ENCODE measurements at regions not wholly inside any gene's neighbourhood (a gene's known extent, or its start where the extent isn't known, plus 50 kb on each side); places are given as distances from the start of the nearest gene placed in this dataset.

- Histone ChIP-seq H3K9me3 (ENCODE audit: low read length) (no peaks in the 10 kb centered on the region), H3K4me1 (ENCODE audit: insufficient read depth, low read length, poor library complexity, severe bottlenecking) (no peaks in the 10 kb centered on the region), H2AFZ (ENCODE audit: low read length) (no peak overlapping the region), H3K27ac (ENCODE audit: low read depth, low read length, poor library complexity, severe bottlenecking) (no peak overlapping the region), H3K79me2 (ENCODE audit: insufficient read depth, low read depth, low read length) (no peaks in the 10 kb centered on the region), H4K20me1 (ENCODE audit: insufficient read depth, low read length) (no peaks in the 10 kb centered on the region), H3K4me2 (ENCODE audit: low read length) (no peak overlapping the region), H3K4me3 (ENCODE audit: low read depth, low read length, poor library complexity, severe bottlenecking) (no peak overlapping the region), H3K36me3 (ENCODE audit: insufficient read depth, low read length) (no peaks in the 10 kb centered on the region), H3K9me2 (ENCODE audit: insufficient read depth, low read length) (no peaks in the 10 kb centered on the region)
- POLR2A ChIA-PET: no interaction called here
- TF ChIP-seq EZH2phosphoT487 (IDR thresholded peaks at IDR 0.05; ENCODE audit: borderline replicate concordance, low read depth, low read length): no peak
- no peak for TF ChIP-seq CTCF (conservative IDR thresholded peaks at IDR 0.05; ENCODE audit: low read length)
- CTCF ChIA-PET (ENCODE audit: unreplicated experiment): no interaction called here
- no peak for DNase-seq (ENCODE audit: low spot score)
- intact Hi-C loops (cut with micrococcal nuclease; ENCODE audit: unreplicated experiment): no loop called here
- BruUV-seq (replicated peaks): no TSS peak
These were observed 108.1 kb upstream of the TPM1 start for GRCh38 chr15:62934236-62934971.

DNA sequence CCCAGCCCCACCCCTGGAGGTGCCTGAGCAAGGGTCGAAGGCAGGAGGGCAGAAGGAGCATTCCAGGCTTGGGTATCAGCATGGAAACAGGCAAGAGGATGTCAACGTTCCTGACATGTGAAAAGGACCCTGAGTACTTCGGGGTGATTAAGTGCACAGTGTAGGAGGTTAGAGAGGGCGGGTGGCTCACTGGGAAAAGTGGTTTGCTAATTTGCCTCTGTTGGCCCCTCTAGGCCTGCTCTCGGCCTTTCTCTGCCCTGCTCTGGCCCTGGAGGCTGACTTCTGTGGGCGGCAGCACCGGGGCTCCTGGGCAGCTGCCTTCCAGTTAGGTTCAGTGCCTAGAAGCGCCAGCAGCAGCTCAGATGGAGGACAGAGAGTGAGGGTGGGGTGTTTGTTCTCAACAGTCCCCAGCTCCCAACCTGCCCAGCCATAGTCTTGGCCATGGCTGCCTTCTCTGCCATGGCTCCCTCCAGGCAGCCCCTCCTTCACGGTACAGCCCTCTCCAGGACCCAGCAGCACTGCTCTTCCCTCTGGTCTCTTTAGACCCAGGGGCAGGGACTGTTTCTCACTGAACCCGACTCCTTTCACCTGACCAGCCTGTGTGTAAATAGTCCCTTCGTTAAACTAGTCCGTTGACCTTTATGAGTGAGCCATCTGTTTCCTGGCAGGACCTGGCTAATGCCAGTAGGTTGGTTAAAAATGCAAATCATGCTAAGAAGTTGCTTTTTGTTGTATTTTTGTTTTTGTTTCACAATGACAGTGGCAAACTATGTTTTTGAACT lies 107.1 kb upstream of the TPM1 start:
- H3K9me2 ChIP-seq (ENCODE audit: insufficient read depth, low read length): no peaks in the 10 kb centered on the region
- no peaks in the 10 kb centered on the region for H3K9me3 ChIP-seq (ENCODE audit: low read length)
- ChIA-PET POLR2A (no interaction called here), CTCF (ENCODE audit: unreplicated experiment) (no interaction called here)
- no peaks in the 10 kb centered on the region for H3K36me3 ChIP-seq (ENCODE audit: insufficient read depth, low read length)
- intact Hi-C loops (cut with micrococcal nuclease; ENCODE audit: unreplicated experiment): no loop called here
- no peak for TF ChIP-seq EZH2phosphoT487 (IDR thresholded peaks at IDR 0.05; ENCODE audit: borderline replicate concordance, low read depth, low read length)
- no peak for TF ChIP-seq CTCF (conservative IDR thresholded peaks at IDR 0.05; ENCODE audit: low read length)
- H2AFZ ChIP-seq (ENCODE audit: low read length): no peak overlapping the region
- no TSS peak for BruUV-seq (replicated peaks)
- no peak overlapping the region for H3K27ac ChIP-seq (ENCODE audit: low read depth, low read length, poor library complexity, severe bottlenecking)
- H3K4me3 ChIP-seq (ENCODE audit: low read depth, low read length, poor library complexity, severe bottlenecking): no peak overlapping the region
- H4K20me1 ChIP-seq (ENCODE audit: insufficient read depth, low read length): no peaks in the 10 kb centered on the region
- H3K4me1 ChIP-seq (ENCODE audit: insufficient read depth, low read length, poor library complexity, severe bottlenecking): no peaks in the 10 kb centered on the region
- DNase-seq (ENCODE audit: low spot score): no peak
- no peaks in the 10 kb centered on the region for H3K79me2 ChIP-seq (ENCODE audit: insufficient read depth, low read depth, low read length)
- no peak overlapping the region for H3K4me2 ChIP-seq (ENCODE audit: low read length)

GRCh38 chr15:62938825-62939224 lies 103.7 kb upstream of the TPM1 start:
- intact Hi-C loops (cut with micrococcal nuclease; ENCODE audit: unreplicated experiment): no loop called here
- POLR2A ChIA-PET: no interaction called here

More at GRCh38 chr15:62938825-62939224, 103.7 kb upstream of the TPM1 start:
- no peaks in the 10 kb centered on the region for H3K9me2 ChIP-seq (ENCODE audit: insufficient read depth, low read length)
- H3K79me2 ChIP-seq (ENCODE audit: insufficient read depth, low read depth, low read length): no peaks in the 10 kb centered on the region
- no peaks in the 10 kb centered on the region for H3K4me1 ChIP-seq (ENCODE audit: insufficient read depth, low read length, poor library complexity, severe bottlenecking)
- H2AFZ ChIP-seq (ENCODE audit: low read length): no peak overlapping the region
- no peak overlapping the region for H3K27ac ChIP-seq (ENCODE audit: low read depth, low read length, poor library complexity, severe bottlenecking)
- no peak overlapping the region for H3K4me2 ChIP-seq (ENCODE audit: low read length)
- H3K9me3 ChIP-seq (ENCODE audit: low read length): no peaks in the 10 kb centered on the region
- BruUV-seq (replicated peaks): no TSS peak
- TF ChIP-seq CTCF (conservative IDR thresholded peaks at IDR 0.05; ENCODE audit: low read length): no peak
- TF ChIP-seq EZH2phosphoT487 (IDR thresholded peaks at IDR 0.05; ENCODE audit: borderline replicate concordance, low read depth, low read length): no peak
- H3K36me3 ChIP-seq (ENCODE audit: insufficient read depth, low read length): no peaks in the 10 kb centered on the region
- H3K4me3 ChIP-seq (ENCODE audit: low read depth, low read length, poor library complexity, severe bottlenecking): no peak overlapping the region
- no peak for DNase-seq (ENCODE audit: low spot score)
- CTCF ChIA-PET (ENCODE audit: unreplicated experiment): no interaction called here
- no peaks in the 10 kb centered on the region for H4K20me1 ChIP-seq (ENCODE audit: insufficient read depth, low read length)
